Colonic mucosa (tissue), 4 donors: ENCODE measurements at regions not wholly inside any gene's neighbourhood (a gene's known extent, or its start where the extent isn't known, plus 50 kb on each side); places are given as distances from the start of the nearest gene placed in this dataset.

Experiments used
- DNase-seq: peaks from one replicate; pipeline ENCODE4 v3.0.0-alpha.2; 2020
- H3K27ac ChIP-seq: fragments of 200-600 bp; one replicate; pipeline ENCODE4 v1.8.0; 2021
- H3K27me3 ChIP-seq: fragments of 200-600 bp; one replicate; pipeline ENCODE4 v1.8.0; 2021
- H3K36me3 ChIP-seq: fragments of 200-600 bp; one replicate; pipeline ENCODE4 v1.8.0; 2021
- H3K4me1 ChIP-seq: fragments of 200-600 bp; one replicate; pipeline ENCODE4 v1.8.0; 2021; ENCODE audit warnings: mild to moderate bottlenecking
- H3K4me3 ChIP-seq: fragments of 200-600 bp; one replicate; pipeline ENCODE4 v1.8.0; 2021
- H3K9ac ChIP-seq, 2 donors: one replicate each; pipeline ENCODE4 v1.7.0; 2013; ENCODE audit warnings: control low read depth in 2 of 2, low read depth in 2 of 2, low read length in 2 of 2
- H3K9me3 ChIP-seq: fragments of 200-600 bp; one replicate; pipeline ENCODE4 v1.8.0; 2021
- CTCF ChIP-seq: fragments of 200-600 bp; IDR thresholded peaks from one replicate; pipeline ENCODE4 v1.8.0; 2022; ENCODE audit warnings: antibody characterized with exemption, mild to moderate bottlenecking
- intact Hi-C: fragments of 100-400 bp; cut with DNase I; formaldehyde crosslinking; loops from one replicate; pipeline ENCODE4 v1.14.1; 2022
- donor health status: healthy.
- donor health status: DM: no; HTN: no; CAD: no.
- donor health status: DM: no; HTN: no; CAD: no.

- Histone ChIP-seq H3K9ac (no peak overlapping the region), H3K27me3 (no peaks in the 10 kb centered on the region), H3K9me3 (no peaks in the 10 kb centered on the region), H3K4me1 (no peaks in the 10 kb centered on the region), H3K36me3 (no peaks in the 10 kb centered on the region), H3K4me3 (no peak overlapping the region), H3K27ac (no peak overlapping the region)
- DNase-seq: no peak
- intact Hi-C loops: no loop called here
- no peak for TF ChIP-seq CTCF
Observed at GRCh38 chr2:67095121-67095520, 302.0 kb upstream of the ETAA1 start.

DNA sequence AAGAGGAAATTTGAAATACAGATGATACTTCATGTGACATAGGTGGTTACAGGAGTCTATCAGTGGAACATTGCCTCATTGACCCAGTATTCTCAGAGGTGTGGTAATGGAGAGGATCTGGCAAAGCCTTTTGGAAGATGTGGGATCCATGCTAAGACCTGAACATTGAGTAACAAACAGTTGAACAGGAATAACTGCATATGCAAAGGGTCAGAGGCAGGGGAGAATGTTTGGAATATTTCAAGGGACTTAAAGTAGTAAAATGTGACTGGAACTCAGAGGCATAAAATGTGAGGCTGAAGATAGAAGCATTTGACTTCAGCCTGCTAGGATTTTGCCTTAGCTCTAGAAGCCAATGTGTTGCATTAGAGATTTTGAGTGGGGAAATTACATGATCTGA, 300.2 kb upstream of the ETAA1 start:
- H3K27me3 ChIP-seq: no peaks in the 10 kb centered on the region
- no peaks in the 10 kb centered on the region for H3K9me3 ChIP-seq
- TF ChIP-seq CTCF: no peak
- intact Hi-C loops: no loop called here
- H3K4me1 ChIP-seq: no peaks in the 10 kb centered on the region
- no peaks in the 10 kb centered on the region for H3K36me3 ChIP-seq
- no peak overlapping the region for H3K4me3 ChIP-seq
- DNase-seq: no peak
- no peak overlapping the region for H3K27ac ChIP-seq
- H3K9ac ChIP-seq: no peak overlapping the region

GRCh38 chr2:67103157-67103556, 294.0 kb upstream of the ETAA1 start:
- Histone ChIP-seq H3K27me3 (no peaks in the 10 kb centered on the region), H3K4me1 (no peaks in the 10 kb centered on the region), H3K9me3 (no peaks in the 10 kb centered on the region), H3K9ac (no peak overlapping the region), H3K27ac (no peak overlapping the region), H3K4me3 (no peak overlapping the region), H3K36me3 (no peaks in the 10 kb centered on the region)
- no peak for TF ChIP-seq CTCF
- no peak for DNase-seq
- intact Hi-C loops: no loop called here

DNA sequence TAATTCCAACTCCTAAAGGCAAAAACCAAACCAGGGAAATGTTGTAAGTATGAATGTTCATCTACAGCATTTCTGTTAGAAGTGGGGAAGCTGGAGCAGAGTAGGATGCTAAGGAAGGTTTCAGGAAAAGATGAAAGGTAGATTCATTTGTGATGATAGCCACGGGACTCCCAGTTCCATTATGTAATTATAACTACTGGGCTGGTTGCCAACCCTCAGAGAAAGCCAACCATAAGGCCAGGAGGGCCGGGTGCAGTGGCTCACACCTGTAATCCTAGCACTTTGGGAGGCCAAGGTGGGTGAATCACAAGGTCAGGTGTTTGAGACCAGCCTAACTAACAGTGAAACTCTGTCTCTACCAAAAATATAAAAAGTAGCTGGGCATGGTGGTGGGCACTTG, 288.9 kb upstream of the ETAA1 start:
- no peaks in the 10 kb centered on the region for H3K27me3 ChIP-seq
- H3K4me3 ChIP-seq: no peak overlapping the region
- no peaks in the 10 kb centered on the region for H3K9me3 ChIP-seq
- no peaks in the 10 kb centered on the region for H3K4me1 ChIP-seq
- intact Hi-C loops: no loop called here
- DNase-seq: no peak
- no peak overlapping the region for H3K9ac ChIP-seq
- TF ChIP-seq CTCF: no peak
- H3K36me3 ChIP-seq: no peaks in the 10 kb centered on the region
- H3K27ac ChIP-seq: no peak overlapping the region

DNA sequence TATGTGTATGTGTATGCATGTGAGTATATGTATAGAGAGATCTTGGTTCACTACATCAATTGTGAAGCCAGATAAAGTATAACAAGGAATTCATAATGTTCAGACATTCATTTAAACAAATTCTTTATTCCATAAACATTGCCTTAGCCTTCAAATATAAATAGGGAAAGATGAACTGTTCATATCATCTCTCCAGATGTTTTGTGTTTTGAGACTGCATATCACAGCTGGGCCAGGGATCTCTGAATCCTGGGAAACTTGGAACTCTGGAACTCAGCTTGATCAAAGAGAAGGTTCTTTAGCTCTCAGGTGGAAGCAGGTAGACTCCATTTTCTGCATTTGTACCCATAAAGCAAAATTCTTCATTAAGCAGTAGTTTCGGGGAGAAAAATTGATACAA, 272.6 kb upstream of the ETAA1 start:
- Histone ChIP-seq H3K27me3 (no peaks in the 10 kb centered on the region), H3K4me1 (no peaks in the 10 kb centered on the region), H3K4me3 (no peak overlapping the region), H3K27ac (no peak overlapping the region), H3K36me3 (no peaks in the 10 kb centered on the region), H3K9ac (no peak overlapping the region), H3K9me3 (no peaks in the 10 kb centered on the region)
- no peak for DNase-seq
- intact Hi-C loops: no loop called here
- no peak for TF ChIP-seq CTCF
